Lower leg skin (tissue), 3 donors: ENCODE measurements at regions not wholly inside any gene's neighbourhood (a gene's known extent, or its start where the extent isn't known, plus 50 kb on each side); places are given as distances from the start of the nearest gene placed in this dataset.

Experiments
- CTCF ChIP-seq, 3 donors: fragments of 450-650 bp; IDR thresholded peaks; one replicate each; pipeline ENCODE4 v1.5.1; 2016; ENCODE audit warnings: antibody characterized with exemption in 3 of 3, mild to moderate bottlenecking in 3 of 3, moderate library complexity in 2 of 3
- POLR2A ChIP-seq, 2 donors: fragments of 450-650 bp; IDR thresholded peaks; one replicate each; pipeline ENCODE4 v1.6.1; 2016 to 2017; ENCODE audit warnings: antibody characterized with exemption in 2 of 2, mild to moderate bottlenecking in 1 of 2, moderate library complexity in 1 of 2

- TF ChIP-seq CTCF (IDR thresholded peaks at IDR 0.05) (no peak), POLR2A (IDR thresholded peaks at IDR 0.05) (no peak)
Measured at GRCh38 chr13:65595916-65596315, 1634.2 kb downstream of the PCDH9 start.
